Fibroblast of the aortic adventitia (primary cell): ENCODE measurements at regions not wholly inside any gene's neighbourhood (a gene's known extent, or its start where the extent isn't known, plus 50 kb on each side); places are given as distances from the start of the nearest gene placed in this dataset.

Source experiments
- DNase-seq: peaks from one replicate; pipeline ENCODE4 v3.0.0-alpha.2; 2010; ENCODE audit warnings: low read depth
- H3K4me3 ChIP-seq: 2 replicates; pipeline ENCODE4 v1.5.1; 2011; ENCODE audit warnings: low read depth, mild to moderate bottlenecking, control low read depth, low read length, moderate library complexity
- TF ChIP-seq, protein P1 (sequence below): IDR thresholded peaks from 2 replicates; pipeline ENCODE4 v1.5.1; 2011; ENCODE audit warnings: mild to moderate bottlenecking, low read length, control low read depth, inconsistent platforms; ENCODE audit not compliant: insufficient read depth

DNA sequence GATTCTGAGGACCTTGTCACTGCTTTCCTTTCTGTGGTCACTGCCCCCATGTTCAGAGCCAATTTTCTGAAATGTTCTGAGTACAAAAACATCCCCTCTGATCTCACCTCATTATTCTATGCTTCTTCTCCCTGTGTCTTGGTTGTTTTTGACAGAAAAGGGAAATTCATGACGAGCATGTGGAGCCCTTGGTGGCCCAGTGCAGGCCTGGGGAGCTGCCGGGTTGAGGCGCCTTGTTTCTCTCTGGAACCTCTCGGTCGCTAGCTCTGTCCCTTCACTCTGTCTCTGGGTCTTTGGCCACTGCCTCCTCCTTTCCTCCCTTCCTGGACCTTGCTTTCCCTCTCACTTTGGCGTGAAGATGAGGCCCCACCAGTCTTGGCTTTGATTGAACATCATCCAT, 63.0 kb upstream of the THY1 start:
- no peak for DNase-seq
- H3K4me3 ChIP-seq: no peak overlapping the region
- TF ChIP-seq, protein P1, sequence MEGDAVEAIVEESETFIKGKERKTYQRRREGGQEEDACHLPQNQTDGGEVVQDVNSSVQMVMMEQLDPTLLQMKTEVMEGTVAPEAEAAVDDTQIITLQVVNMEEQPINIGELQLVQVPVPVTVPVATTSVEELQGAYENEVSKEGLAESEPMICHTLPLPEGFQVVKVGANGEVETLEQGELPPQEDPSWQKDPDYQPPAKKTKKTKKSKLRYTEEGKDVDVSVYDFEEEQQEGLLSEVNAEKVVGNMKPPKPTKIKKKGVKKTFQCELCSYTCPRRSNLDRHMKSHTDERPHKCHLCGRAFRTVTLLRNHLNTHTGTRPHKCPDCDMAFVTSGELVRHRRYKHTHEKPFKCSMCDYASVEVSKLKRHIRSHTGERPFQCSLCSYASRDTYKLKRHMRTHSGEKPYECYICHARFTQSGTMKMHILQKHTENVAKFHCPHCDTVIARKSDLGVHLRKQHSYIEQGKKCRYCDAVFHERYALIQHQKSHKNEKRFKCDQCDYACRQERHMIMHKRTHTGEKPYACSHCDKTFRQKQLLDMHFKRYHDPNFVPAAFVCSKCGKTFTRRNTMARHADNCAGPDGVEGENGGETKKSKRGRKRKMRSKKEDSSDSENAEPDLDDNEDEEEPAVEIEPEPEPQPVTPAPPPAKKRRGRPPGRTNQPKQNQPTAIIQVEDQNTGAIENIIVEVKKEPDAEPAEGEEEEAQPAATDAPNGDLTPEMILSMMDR: no peak

DNA sequence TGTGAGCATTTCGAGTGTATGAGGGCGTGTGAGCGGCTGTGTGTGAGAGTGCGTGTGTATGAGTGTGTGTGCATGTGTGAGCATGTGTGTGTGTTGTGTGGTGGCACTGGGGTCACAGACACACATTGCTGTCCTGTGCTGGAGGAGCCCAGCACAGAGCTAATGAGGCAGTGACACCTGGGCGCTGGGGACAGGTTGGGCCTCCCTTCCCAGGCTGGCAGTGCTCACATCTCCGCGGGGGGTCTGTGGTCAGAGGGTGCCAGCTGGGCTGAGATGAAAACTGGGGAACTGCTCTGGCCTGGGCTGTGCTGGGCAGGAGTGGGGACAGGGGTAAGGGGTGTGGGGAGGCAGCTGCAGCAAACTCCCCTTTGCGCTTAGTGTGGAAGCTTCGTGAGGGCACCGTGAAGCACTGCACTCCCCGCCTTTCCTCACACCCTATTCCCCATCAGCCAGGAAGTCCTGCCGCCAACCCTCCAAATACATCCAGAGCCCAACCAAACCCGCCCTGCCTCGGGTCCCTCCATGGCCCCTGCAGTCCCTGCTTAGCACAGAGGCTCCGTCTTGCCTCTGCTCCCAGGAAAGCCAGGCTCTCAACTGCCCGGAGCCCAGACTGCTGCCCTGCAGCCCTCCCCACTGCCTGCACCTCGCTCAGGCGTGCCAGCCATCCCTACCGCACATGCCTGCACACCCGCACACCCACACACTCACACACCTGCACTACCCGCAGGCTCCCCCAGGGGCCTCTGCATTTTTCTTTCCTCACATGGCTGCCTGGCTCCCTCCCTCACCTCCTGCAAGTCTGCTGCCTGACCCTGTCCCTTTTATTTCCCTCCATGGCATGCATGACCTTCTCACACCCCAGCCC, 62.0 kb upstream of the THY1 start:
- DNase-seq: no peak
- TF ChIP-seq, protein P1: peak; percentile 21
- H3K4me3 ChIP-seq: no peak overlapping the region

DNA sequence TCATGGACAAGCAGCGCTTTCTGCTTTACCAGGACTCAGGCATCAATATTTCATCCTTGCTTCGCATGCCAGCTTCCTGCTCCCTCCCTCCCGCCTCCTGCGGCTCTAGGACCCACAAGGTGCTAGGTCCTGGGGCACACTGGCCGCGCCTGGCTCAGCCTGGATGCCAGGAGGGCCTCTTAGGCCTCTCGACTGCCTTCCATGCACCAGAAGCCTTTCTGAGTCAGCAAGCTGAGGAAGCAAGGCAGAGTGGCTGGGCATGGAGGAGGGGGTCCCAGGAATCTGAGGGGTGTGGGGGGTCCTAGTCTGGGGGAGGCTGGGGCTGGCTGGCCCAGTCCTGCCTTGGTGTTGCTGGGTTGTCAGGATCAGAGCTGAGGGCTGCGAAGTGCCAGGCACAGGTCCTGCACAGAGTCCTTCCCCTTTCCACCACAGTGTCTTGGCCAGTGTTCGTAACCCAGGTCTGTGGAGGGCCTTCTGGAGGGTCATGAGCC, 61.0 kb upstream of the THY1 start:
- no peak for DNase-seq
- TF ChIP-seq, protein P1: no peak

GRCh38 chr11:119483341-119483880, 60.4 kb upstream of the THY1 start:
- TF ChIP-seq, protein P1: no peak
- no peak overlapping the region for H3K4me3 ChIP-seq
- DNase-seq: no peak

More for the DNA sequence above, 61.0 kb upstream of the THY1 start:
- H3K4me3 ChIP-seq: no peak overlapping the region

DNA sequence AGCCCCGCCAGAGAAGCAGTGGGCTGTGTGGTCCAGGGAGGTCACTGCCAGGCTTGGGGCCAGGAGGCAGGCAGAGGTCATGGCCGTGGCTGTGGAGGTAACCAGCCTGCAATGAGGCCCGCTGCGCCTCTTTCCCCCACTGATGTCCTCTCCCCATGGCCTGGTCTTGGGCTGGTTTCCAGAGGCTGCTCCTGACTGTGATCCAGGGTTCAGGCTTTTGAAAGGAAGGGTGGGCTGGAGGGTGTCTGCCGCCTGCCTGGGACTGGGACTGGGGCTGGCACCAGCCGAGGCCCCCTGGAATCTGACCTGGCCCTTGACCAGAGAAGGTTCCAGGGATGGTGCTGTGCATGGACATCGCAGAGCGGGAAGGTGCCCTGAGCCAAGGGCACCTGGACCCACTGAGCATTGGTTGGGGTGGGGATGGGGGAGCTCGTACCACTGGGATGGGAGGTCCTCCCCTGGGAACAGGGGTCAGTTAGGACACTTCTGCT, 59.6 kb upstream of the THY1 start:
- no peak for DNase-seq
- H3K4me3 ChIP-seq: no peak overlapping the region
- TF ChIP-seq, protein P1: no peak

DNA sequence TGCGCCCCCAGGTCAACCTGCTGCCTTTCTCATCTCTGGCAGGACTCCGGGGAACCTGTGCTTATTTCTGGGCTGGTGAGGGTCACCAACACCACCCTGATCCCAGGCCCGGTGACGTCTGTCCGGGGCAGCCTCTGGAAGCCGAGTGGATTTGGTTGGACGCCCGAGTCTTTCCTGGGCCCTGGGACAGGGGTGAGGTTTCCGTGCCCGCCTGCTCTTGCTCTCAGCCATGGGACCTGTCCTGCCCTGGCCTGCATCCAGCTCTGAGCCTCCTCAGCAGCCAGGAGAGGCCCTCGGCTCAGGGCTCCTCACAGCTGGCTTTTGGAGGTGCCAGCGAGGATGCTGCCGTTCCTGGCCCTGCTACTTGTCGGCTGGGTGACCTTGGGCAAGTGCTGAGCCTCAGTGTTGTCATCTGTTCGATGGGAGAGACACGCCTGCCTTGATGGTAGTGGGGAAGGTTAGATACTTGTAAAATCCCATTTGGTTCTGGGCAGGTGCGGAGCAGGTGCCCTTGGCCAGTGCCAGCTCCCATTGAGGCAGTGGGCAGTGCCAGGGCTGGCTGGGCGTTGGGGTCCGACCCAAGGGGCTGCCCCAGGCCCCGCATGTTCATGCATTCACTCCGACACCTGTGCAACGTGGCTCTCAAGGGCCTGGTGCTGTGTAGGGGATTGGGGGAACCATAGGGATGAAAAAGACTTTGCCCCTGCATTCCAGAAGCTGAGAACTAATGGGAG, 58.9 kb upstream of the THY1 start:
- H3K4me3 ChIP-seq: no peak overlapping the region
- TF ChIP-seq, protein P1: no peak
- DNase-seq: no peak
